T47D (cell line): ENCODE measurements at regions not wholly inside any gene's neighbourhood (a gene's known extent, or its start where the extent isn't known, plus 50 kb on each side); places are given as distances from the start of the nearest gene placed in this dataset.

Source experiments
- DNase-seq, 2 experiments: peaks; one replicate each; pipeline versions ENCODE4 v3.0.0 to v3.0.0-alpha.2; 2011 to 2012; ENCODE audit warnings: low read depth in 1 of 2, low spot score in 1 of 2
- JUND ChIP-seq: IDR thresholded peaks from 2 replicates; pipeline ENCODE4 v1.6.1; 2012; ENCODE audit warnings: low read depth
- in situ Hi-C: cut with HindIII; loops from 2 replicates; pipeline ENCODE4 v1.10.0; 2016; ENCODE audit warnings: low sequenced_read_pairs, low pct_unique_long_range_greater_than_20kb

DNA sequence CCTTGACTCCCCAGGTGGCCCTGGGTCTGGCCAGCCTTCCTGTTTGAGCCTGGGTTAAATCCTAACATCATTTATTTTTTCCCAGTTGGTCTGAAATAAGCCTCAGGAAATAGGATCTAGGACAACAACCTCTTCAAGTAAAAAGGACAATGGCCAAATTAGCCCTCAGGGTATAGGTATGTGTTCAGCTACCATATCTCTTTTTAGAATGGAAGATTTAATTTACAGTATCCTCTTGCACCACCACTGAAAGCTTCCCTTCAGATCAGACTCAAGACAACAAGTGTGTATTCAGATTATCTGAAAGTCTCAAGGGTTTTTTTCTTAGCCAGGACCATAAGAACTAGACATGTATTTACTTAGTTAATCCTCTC lies 61.6 kb upstream of the CXCR4 start:
- no peak for TF ChIP-seq JUND
- peak in 1 of 2 experiments; percentile 82 for DNase-seq
- in situ Hi-C loops: no loop called here

DNA sequence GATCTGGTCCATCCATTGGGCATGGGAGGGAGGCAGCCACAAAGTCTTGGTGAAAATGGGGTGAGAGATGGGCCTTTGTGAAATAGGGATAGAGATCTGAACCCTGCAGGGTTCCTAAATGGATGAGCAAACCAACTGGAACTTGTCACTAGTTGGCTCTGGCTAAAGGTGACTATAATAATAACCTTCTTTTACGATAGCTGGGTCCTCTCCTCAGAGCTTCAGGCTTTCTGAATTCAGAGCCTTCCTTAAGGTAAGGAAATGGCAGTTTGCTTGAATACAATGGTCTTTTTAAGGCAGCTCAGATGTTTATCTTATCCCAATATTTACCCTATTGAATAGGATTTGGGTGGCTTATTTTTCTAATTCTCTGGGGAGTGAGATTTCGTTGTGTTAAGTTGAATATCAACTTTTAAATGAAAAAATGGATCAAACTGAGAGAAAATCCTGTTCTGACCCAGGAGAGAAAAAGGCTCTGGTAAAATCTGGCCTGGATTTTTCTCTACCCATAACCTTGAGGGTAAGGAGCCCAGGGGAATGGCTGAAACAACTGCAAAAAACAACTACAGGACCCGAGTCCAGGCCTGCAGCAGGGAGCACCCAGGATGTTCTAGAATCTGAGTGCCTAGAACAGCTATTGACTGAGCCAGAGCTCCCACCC lies 61.1 kb upstream of the CXCR4 start:
- TF ChIP-seq JUND: no peak
- DNase-seq: peak in 1 of 2 experiments; percentile 69
- in situ Hi-C loops: no loop called here

DNA sequence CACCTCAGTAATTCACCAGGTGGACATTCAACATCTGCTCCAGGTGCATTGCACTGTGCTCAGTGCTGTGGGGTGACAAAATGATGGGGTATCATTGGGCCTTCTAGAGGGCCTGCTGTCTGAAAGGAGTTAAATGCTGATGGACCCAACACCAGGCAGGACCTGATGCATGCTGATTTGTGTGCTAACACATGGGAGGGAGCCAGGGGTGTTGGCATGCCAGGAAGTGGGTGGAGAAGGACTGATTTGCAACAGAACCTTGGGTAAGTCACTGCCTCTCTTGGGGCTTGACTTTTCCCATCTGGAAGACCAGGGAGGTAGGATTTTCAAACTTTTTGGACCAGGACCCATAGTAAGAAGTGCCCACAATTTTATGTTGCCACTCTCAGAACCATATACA lies 57.9 kb upstream of the CXCR4 start:
- no peak for TF ChIP-seq JUND
- in situ Hi-C loops: no loop called here
- peak in 1 of 2 experiments; percentile 20 for DNase-seq

DNA sequence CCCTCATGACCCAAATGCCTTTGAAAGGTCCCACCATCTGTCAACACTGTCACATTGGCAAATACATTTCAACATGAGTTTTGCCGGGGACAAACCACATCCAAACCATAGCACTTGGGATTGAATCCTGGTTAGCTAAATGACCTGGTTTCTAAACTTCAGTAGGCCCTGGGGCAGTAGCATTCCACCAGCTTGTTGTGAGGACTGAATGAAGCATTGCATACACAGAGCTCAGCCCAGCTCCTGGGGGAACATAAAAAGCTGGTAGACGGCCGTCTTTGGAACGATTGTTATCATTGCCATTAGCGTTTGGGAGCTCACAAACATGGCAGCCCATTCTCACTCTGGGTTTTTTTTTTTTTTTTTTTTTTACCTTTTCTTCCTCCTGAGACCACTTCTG lies 57.5 kb upstream of the CXCR4 start:
- no peak for TF ChIP-seq JUND
- in situ Hi-C loops: no loop called here
- peak in 1 of 2 experiments; percentile 64 for DNase-seq

DNA sequence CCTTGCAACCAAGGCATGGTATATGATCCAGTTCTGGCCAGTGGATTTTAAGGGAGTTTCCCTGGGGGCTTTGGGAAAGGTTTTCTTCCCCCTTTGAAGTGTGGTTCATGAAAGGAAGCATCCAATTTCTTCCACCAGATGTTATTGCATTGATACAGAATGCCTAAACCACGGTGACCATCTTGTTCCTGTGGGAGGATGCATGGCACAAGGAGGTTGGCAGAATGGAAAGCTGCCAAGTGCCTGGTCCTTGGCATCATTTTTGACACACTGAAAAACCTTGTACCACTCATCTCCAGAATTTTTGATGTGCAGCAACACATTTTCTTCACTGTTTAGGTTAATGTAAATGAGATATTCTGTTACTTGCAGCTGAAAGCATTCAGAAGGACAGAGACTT lies 55.2 kb upstream of the CXCR4 start:
- in situ Hi-C loops: no loop called here
- no peak for DNase-seq
- no peak for TF ChIP-seq JUND

DNA sequence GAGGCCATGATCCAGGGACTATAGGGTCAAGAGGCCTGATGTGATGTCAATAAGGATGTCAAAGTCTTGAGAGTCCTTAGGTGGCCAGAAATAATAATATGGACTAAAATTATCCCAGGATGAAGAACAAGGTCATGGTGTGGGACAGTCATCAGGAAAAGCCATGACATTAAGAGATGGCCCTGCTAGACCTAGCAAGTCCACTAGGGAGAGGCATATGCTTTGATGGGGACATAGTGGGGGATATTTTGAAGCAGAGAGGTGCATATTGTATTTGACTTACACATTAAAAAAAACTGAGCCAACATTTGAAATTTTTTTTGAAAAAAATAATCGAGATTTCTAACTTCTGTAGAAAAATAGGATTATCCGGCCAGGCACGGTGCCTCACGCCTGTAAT lies 53.3 kb upstream of the CXCR4 start:
- TF ChIP-seq JUND: no peak
- DNase-seq: no peak
- in situ Hi-C loops: no loop called here

DNA sequence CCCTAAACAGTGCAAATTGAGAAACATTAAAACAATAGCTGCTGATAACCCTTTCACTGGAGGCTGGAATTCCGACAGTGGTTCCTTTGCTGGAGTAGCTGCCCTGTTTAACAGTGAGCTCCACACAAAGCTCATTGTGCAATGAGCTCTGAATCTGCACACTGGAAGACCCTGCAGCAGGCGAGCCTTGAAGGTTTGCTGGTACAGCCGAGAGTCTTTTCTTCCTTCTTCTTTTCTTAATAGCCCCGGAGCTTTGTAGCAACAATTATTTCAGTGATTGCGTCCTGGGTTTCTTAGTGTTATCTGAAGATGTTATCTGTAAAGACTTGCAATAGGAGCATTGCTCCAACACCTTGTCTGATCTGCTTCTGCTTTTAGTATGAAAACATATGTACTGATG lies 50.8 kb upstream of the CXCR4 start:
- in situ Hi-C loops: no loop called here
- TF ChIP-seq JUND: no peak
- DNase-seq: no peak

DNA sequence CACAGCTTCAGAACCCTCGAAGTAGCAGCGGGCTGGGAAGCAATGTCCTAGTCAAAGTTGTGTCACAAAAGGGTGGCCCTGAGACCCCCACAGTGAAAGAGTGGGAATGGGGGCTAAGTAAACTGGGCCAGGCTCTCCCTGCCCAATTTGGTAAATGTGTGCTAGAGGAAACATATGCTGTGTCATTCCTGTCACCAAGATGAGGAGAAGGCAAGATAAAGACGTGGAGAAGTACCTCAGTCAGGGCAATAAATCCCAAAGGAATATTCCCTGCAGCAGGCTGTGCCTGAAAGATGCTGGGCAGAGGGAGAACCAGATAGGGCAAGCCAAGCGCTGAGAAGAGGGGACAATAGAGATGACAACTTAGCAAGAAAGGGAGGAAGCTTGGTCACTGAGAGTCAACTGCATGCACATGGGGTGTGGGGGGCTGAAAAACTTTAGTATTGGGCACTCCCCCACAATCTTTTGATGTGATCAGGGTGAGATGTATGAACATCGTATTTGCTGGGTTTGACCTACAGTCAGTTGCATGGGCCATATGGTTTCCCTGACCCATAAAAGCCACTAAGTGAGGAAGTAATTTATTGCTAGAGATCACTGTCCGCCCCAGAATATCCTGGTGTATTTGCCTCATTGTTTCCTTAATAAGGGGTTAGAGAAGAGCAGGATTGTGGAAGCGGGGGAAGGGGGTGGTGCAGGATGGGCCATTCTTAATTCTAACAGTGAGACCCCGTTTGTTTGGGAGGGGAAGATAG lies 49.9 kb upstream of the CXCR4 start:
- no peak for DNase-seq
- no peak for TF ChIP-seq JUND
- in situ Hi-C loops: no loop called here
